ENCODE measurements at regions not wholly inside any gene's neighbourhood (a gene's known extent, or its start where the extent isn't known, plus 50 kb on each side); places are given as distances from the start of the nearest gene placed in this dataset.

GRCh38 chr11:129631201-129631600 is 184.4 kb upstream of the TMEM45B start:
- Histone ChIP-seq H3K4me3 (ENCODE audit: insufficient read depth, low read depth, low read length) (no peak overlapping the region), H3K9ac (ENCODE audit: low read depth, low read length) (no peak overlapping the region), H2BK15ac (ENCODE audit: low read depth, low read length) (no peak overlapping the region), H2BK5ac (ENCODE audit: low read depth, low read length, poor library complexity, severe bottlenecking) (no peak overlapping the region), H3K36me3 (ENCODE audit: control insufficient read depth, insufficient read depth, low read length) (no peaks in the 10 kb centered on the region), H3K9me3 (ENCODE audit: control insufficient read depth, insufficient read depth, low read length) (no peaks in the 10 kb centered on the region), H3K18ac (ENCODE audit: low read depth, low read length) (no peak overlapping the region), H3K27ac (ENCODE audit: insufficient read depth, low read length) (no peak overlapping the region), H3K4me2 (ENCODE audit: low read depth, low read length) (no peak overlapping the region), H2AK9ac (replicated peaks; ENCODE audit: low read depth, low read length, poor library complexity) (no peak overlapping the region), H2BK120ac (ENCODE audit: low read depth, low read length) (no peak overlapping the region), H4K20me1 (ENCODE audit: insufficient read depth, low read length) (no peaks in the 10 kb centered on the region), H3K14ac (replicated peaks; ENCODE audit: low read depth, low read length) (no peak overlapping the region), H4K91ac (ENCODE audit: insufficient read depth, low read depth, low read length) (no peak overlapping the region), H4K5ac (ENCODE audit: low read depth, low read length) (no peak overlapping the region), H3K4ac (ENCODE audit: low read depth, low read length) (no peak overlapping the region), H3K79me1 (ENCODE audit: low read depth in 1 of 2, low read length in 2 of 2) (no peaks in the 10 kb centered on the region), H3K23ac (ENCODE audit: low read depth, low read length) (no peak overlapping the region), H3K4me1 (ENCODE audit: control insufficient read depth, insufficient read depth, low read length) (no peaks in the 10 kb centered on the region), H3K56ac (ENCODE audit: extremely low read depth, insufficient read depth, low read length) (no peak overlapping the region), H4K8ac (ENCODE audit: low read depth in 2 of 2, low read length in 2 of 2) (no peak overlapping the region), H3K9me1 (ENCODE audit: insufficient read depth, low read length) (no peaks in the 10 kb centered on the region), H3K27me3 (ENCODE audit: control insufficient read depth, insufficient read depth, low read length) (no peaks in the 10 kb centered on the region; the same call in 1 of the 2 replicates), H2AK5ac (ENCODE audit: low read depth, low read length) (no peak overlapping the region), H2AFZ (replicated peaks; ENCODE audit: low read length, poor library complexity) (no peak overlapping the region), H2BK20ac (ENCODE audit: low read depth, low read length) (no peak overlapping the region)
- dilution Hi-C loops (cut with HindIII; ENCODE audit: low sequenced_read_pairs, unreplicated experiment) (no loop called here), in situ Hi-C loops (cut with MboI; ENCODE audit: low sequenced_read_pairs) (no loop called here), intact Hi-C loops (cut with micrococcal nuclease) (no loop called here)
- no TSS peak for BruUV-seq (replicated peaks)
- ChIA-PET CTCF (no interaction called here), POLR2A (ENCODE audit: unreplicated experiment) (no interaction called here)
- no CpG with 5 or more reads among the region's 2 CpGs for WGBS, 2 experiments (ENCODE audit: extremely low coverage in 2 of 2, insufficient read length in 1 of 2)
- no peak for DNase-seq
- no peak for TF ChIP-seq RAD21 (IDR thresholded peaks at IDR 0.05; ENCODE audit: low read length)
- no peak for TF ChIP-seq ELK1 (IDR thresholded peaks at IDR 0.05; ENCODE audit: borderline replicate concordance, low read depth, low read length)
- TF ChIP-seq CTCF (conservative IDR thresholded peaks at IDR 0.05; ENCODE audit: low read depth, low read length), result no peak
- no peak for TF ChIP-seq FOS (IDR thresholded peaks at IDR 0.05; ENCODE audit: low read depth, low read length)
- ATAC-seq (ENCODE audit: low read depth), result no peak

Measured in IMR-90 (cell line).